Uterus (tissue), 3 donors: ENCODE measurements at regions not wholly inside any gene's neighbourhood (a gene's known extent, or its start where the extent isn't known, plus 50 kb on each side); places are given as distances from the start of the nearest gene placed in this dataset.

Experiments used
- DNase-seq, 2 donors: peaks; one replicate each; pipeline ENCODE4 v3.0.0-alpha.2; 2019 to 2020
- H3K27ac ChIP-seq, 2 donors: fragments of 200-600 bp; sonication (generic); 1 replicate in 1 of 2; 2 replicates in 1 of 2; pipeline ENCODE4 v1.5.1; 2016 to 2018
- H3K27me3 ChIP-seq, 2 donors: fragments of 200-600 bp; sonication (generic); one replicate each; pipeline ENCODE4 v1.5.1; 2018 to 2019; ENCODE audit warnings: control low read depth in 1 of 2
- H3K36me3 ChIP-seq, 2 donors: fragments of 200-600 bp; sonication (generic); one replicate each; pipeline ENCODE4 v1.5.1; 2019; ENCODE audit warnings: control low read depth in 1 of 2
- H3K4me1 ChIP-seq, 2 donors: fragments of 200-600 bp; sonication (generic); one replicate each; pipeline ENCODE4 v1.5.1; 2018 to 2019; ENCODE audit warnings: control low read depth in 1 of 2
- H3K4me3 ChIP-seq, 2 donors: fragments of 200-600 bp; sonication (generic); 1 replicate in 1 of 2; 2 replicates in 1 of 2; pipeline ENCODE4 v1.5.1; 2018 to 2019; ENCODE audit warnings: mild to moderate bottlenecking in 1 of 2
- H3K9me3 ChIP-seq, 2 donors: fragments of 200-600 bp; sonication (generic); one replicate each; pipeline ENCODE4 v1.5.1; 2019; ENCODE audit warnings: control low read depth in 1 of 2
- POLR2A ChIP-seq, 2 donors: fragments of 450-650 bp; IDR thresholded peaks; one replicate each; pipeline ENCODE4 v1.6.1; 2016; ENCODE audit warnings: antibody characterized with exemption in 2 of 2, mild to moderate bottlenecking in 1 of 2, moderate library complexity in 1 of 2
- intact Hi-C: fragments of 100-400 bp; cut with DNase I; formaldehyde crosslinking; loops from one replicate; pipeline ENCODE4 v1.15.1; 2023; ENCODE audit warnings: low total_unique reads
- TF ChIP-seq, protein P1 (sequence below), 4 experiments: fragments of 200-600 bp in 2 of 4; fragments of 450-650 bp in 2 of 4; sonication (generic) in 2 of 4; IDR thresholded peaks; one replicate each; pipeline ENCODE4 v1.5.1; 2016 to 2019; ENCODE audit warnings: antibody characterized with exemption in 4 of 4, mild to moderate bottlenecking in 2 of 4, moderate library complexity in 1 of 4
- donor health status: DM: yes; HTN: yes; CAD: no.

DNA sequence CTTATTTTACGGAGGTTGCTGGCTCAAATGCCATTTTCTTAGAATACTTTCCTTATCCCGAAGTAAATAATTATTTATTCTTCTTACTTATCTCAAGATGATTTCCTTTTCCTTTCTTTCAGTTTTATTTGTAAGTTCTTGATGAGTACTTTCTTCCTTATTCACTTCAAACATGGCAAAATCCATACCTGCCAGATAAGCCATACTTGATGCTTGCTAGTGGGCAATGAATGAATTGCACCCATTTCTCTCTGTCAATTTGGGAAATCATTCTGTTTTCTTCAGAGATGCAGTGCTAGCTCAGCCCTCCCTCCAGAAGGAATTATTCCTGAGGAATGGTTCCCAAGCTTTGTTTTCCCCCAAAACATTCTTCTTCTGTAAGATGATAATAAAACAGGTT lies 598.3 kb downstream of the SPRY1 start:
- H3K9me3 ChIP-seq = no peaks in the 10 kb centered on the region
- H3K4me3 ChIP-seq = no peak overlapping the region
- H3K27ac ChIP-seq = no peak overlapping the region
- H3K36me3 ChIP-seq = no peaks in the 10 kb centered on the region
- DNase-seq = no peak
- H3K4me1 ChIP-seq = no peaks in the 10 kb centered on the region
- TF ChIP-seq POLR2A (IDR thresholded peaks at IDR 0.05) = no peak
- H3K27me3 ChIP-seq = no peaks in the 10 kb centered on the region
- intact Hi-C loops = no loop called here

DNA sequence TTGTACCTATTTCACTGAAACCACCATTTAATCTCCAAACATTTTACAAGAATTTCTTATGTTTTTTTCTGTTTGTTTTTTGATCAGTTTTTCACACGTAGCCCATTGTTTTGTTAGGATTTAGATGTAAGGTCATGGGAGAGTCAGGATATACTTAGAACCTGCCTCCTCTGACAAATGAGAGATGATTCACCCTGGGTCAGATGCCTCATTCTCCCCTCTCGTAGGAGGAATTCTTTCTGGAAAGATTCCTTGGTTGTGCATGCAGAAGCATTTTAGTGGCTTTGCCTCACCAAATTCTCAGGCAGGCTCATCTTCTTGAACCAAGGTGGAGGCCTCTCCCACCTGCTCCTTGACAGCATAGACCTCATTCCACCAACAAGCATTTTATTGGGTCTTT lies 599.3 kb downstream of the SPRY1 start:
- DNase-seq = no peak
- Histone ChIP-seq H3K9me3 (no peaks in the 10 kb centered on the region), H3K4me1 (no peaks in the 10 kb centered on the region), H3K4me3 (no peak overlapping the region), H3K36me3 (no peaks in the 10 kb centered on the region), H3K27ac (no peak overlapping the region), H3K27me3 (no peaks in the 10 kb centered on the region)
- TF ChIP-seq, protein P1, sequence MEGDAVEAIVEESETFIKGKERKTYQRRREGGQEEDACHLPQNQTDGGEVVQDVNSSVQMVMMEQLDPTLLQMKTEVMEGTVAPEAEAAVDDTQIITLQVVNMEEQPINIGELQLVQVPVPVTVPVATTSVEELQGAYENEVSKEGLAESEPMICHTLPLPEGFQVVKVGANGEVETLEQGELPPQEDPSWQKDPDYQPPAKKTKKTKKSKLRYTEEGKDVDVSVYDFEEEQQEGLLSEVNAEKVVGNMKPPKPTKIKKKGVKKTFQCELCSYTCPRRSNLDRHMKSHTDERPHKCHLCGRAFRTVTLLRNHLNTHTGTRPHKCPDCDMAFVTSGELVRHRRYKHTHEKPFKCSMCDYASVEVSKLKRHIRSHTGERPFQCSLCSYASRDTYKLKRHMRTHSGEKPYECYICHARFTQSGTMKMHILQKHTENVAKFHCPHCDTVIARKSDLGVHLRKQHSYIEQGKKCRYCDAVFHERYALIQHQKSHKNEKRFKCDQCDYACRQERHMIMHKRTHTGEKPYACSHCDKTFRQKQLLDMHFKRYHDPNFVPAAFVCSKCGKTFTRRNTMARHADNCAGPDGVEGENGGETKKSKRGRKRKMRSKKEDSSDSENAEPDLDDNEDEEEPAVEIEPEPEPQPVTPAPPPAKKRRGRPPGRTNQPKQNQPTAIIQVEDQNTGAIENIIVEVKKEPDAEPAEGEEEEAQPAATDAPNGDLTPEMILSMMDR (IDR thresholded peaks at IDR 0.05) = no peak
- no peak for TF ChIP-seq POLR2A (IDR thresholded peaks at IDR 0.05)
- intact Hi-C loops = no loop called here

DNA sequence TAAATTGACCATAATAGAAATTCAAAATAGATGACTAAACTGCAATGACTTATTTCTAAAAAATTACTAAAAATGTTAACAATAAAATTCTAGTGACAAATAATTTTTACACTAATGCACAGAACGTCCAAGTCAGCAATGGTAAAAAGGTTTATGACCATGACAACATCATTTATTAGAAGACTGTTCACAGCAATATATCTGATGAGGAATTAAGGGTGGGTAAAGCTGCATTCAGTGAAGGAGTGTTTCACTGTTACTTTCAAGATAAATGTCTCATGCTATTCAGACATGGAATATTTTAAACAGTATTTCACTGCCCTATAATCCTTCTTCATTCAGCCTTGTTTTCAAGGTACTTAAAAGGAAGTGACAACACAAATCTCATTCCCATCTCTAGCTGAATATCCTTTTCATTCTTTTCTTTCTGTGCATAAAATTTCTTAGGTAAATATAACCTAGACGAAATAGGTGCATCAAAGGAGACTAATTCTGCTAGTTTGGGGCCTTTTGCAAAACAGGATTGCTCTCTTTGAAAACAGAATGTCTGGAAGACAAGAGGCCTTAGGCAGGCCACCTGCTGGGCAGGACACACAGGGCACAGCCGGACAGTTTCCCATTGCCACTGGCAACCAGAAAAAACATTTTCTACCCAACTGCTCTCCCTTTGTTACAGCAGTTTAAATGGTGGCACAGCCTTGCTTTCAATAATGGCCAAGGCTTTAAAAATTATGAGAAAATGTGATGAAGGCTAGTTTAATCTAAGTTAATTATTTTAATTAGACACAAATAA lies 600.3 kb downstream of the SPRY1 start:
- Histone ChIP-seq H3K36me3 (no peaks in the 10 kb centered on the region), H3K9me3 (no peaks in the 10 kb centered on the region), H3K27ac (no peak overlapping the region), H3K4me3 (no peak overlapping the region), H3K4me1 (no peaks in the 10 kb centered on the region), H3K27me3 (no peaks in the 10 kb centered on the region)
- TF ChIP-seq, protein P1 (IDR thresholded peaks at IDR 0.05) = no peak
- TF ChIP-seq POLR2A (IDR thresholded peaks at IDR 0.05) = no peak
- intact Hi-C loops = no loop called here
- DNase-seq = no peak

GRCh38 chr4:123997776-123998449 lies 601.3 kb downstream of the SPRY1 start:
- no peaks in the 10 kb centered on the region for H3K36me3 ChIP-seq
- DNase-seq = no peak
- no peaks in the 10 kb centered on the region for H3K9me3 ChIP-seq
- no peak overlapping the region for H3K27ac ChIP-seq
- H3K4me1 ChIP-seq = no peaks in the 10 kb centered on the region
- H3K4me3 ChIP-seq = no peak overlapping the region
- no peaks in the 10 kb centered on the region for H3K27me3 ChIP-seq
- intact Hi-C loops = no loop called here
- TF ChIP-seq, protein P1 (IDR thresholded peaks at IDR 0.05) = no peak
- TF ChIP-seq POLR2A (IDR thresholded peaks at IDR 0.05) = no peak

- no peak for DNase-seq
- TF ChIP-seq, protein P1 (IDR thresholded peaks at IDR 0.05) = no peak
- TF ChIP-seq POLR2A (IDR thresholded peaks at IDR 0.05) = no peak
- intact Hi-C loops = no loop called here
- H3K36me3 ChIP-seq = peaks cover 0 to 3% of the 10 kb centered on the region in 2 donors
- H3K4me3 ChIP-seq = no peak overlapping the region
- H3K4me1 ChIP-seq = no peaks in the 10 kb centered on the region
- H3K9me3 ChIP-seq = no peaks in the 10 kb centered on the region
- H3K27ac ChIP-seq = no peak overlapping the region
- no peaks in the 10 kb centered on the region for H3K27me3 ChIP-seq
Measured at GRCh38 chr4:124000233-124000632, 603.6 kb downstream of the SPRY1 start.
